ENCODE measurements at regions not wholly inside any gene's neighbourhood (a gene's known extent, or its start where the extent isn't known, plus 50 kb on each side); places are given as distances from the start of the nearest gene placed in this dataset.
"Not testable (repeated sequence)": the region's sequence is repeated elsewhere in the genome, so short reads cannot be mapped to it uniquely, and the experiment has no call there.

DNA sequence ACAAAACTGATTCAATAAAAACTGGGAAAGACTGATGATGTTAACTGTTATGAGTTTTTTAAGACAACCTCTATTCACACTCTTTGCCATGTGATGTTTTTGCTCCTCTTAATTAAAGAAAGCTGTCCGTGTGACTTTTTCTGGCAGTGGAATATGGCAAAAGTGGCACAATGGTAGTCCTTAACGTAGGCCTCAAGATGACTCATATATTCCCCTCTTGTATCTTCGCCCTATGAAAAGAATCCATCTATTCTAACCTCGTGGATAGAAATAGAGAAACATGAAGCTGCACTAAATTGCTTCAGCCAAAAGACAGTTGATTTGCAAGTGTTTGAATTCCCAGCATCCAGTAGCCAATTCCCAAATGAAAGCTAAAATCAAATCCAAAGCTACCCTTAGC is 603.8 kb upstream of the PCDH7 start:
- Histone ChIP-seq H3K9me3 (no peaks in the 10 kb centered on the region), H3K4me1 (peaks cover 3% of the 10 kb centered on the region), H3K36me3 (no peaks in the 10 kb centered on the region), H3K27ac (peak overlapping the region; percentile 48), H3K4me3 (no peak overlapping the region), H3K27me3 (no peaks in the 10 kb centered on the region)
- DNase-seq (ENCODE audit: low spot score in 2 of 2): no peak
- TF ChIP-seq EP300 (IDR thresholded peaks at IDR 0.05) (no peak), POLR2AphosphoS5 (IDR thresholded peaks at IDR 0.05) (no peak), POLR2A (IDR thresholded peaks at IDR 0.05) (no peak)
- TF ChIP-seq, protein P1, sequence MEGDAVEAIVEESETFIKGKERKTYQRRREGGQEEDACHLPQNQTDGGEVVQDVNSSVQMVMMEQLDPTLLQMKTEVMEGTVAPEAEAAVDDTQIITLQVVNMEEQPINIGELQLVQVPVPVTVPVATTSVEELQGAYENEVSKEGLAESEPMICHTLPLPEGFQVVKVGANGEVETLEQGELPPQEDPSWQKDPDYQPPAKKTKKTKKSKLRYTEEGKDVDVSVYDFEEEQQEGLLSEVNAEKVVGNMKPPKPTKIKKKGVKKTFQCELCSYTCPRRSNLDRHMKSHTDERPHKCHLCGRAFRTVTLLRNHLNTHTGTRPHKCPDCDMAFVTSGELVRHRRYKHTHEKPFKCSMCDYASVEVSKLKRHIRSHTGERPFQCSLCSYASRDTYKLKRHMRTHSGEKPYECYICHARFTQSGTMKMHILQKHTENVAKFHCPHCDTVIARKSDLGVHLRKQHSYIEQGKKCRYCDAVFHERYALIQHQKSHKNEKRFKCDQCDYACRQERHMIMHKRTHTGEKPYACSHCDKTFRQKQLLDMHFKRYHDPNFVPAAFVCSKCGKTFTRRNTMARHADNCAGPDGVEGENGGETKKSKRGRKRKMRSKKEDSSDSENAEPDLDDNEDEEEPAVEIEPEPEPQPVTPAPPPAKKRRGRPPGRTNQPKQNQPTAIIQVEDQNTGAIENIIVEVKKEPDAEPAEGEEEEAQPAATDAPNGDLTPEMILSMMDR (IDR thresholded peaks at IDR 0.05): no peak
- WGBS: 62% methylated on average over 4 of the region's 4 CpGs

DNA sequence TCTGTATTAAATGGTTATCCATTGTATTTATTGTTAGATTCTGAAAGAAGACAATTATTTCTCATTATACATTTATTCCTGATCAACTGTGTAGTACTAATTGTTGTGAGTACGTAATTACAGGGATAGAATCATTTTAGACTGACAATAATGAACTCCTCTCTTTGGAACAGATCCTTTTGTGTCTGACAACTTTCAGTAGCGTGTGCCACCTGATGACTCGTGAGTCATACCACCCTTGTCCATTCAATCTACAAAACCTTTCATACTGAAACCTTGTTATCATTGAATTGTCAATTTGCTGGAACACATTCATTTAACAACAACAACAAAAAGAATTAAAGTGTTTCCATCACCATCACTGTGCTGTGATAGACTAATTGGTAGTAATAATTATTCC is 602.7 kb upstream of the PCDH7 start:
- Histone ChIP-seq H3K4me1 (peaks cover 3% of the 10 kb centered on the region), H3K27me3 (no peaks in the 10 kb centered on the region), H3K36me3 (no peaks in the 10 kb centered on the region), H3K9me3 (no peaks in the 10 kb centered on the region), H3K27ac (no peak overlapping the region), H3K4me3 (no peak overlapping the region)
- 81% methylated on average over 3 of the region's 3 CpGs for WGBS
- DNase-seq (ENCODE audit: low spot score in 2 of 2): no peak
- TF ChIP-seq POLR2AphosphoS5 (IDR thresholded peaks at IDR 0.05) (no peak), EP300 (IDR thresholded peaks at IDR 0.05) (no peak), POLR2A (IDR thresholded peaks at IDR 0.05) (no peak)
- TF ChIP-seq, protein P1 (IDR thresholded peaks at IDR 0.05): no peak

DNA sequence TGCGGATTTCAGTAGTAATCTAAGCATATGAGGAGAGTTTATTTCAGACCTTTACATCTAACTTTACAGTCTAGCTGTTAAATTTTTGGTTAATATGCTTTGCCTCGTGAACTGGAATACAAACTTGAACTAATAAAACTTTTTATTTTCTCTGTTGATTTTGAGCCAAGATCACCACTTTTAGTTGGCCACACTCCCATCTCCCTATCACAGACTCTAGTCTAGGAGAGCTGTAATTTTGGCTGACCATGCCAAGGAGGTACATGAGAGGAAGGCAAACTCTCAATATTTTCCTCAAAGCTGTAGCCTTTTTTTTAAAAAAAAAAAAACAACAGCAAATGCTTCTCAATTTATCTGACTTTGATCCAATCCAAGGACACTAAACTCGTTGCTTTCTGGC is 597.5 kb upstream of the PCDH7 start:
- DNase-seq (ENCODE audit: low spot score in 2 of 2): no peak
- no peaks in the 10 kb centered on the region for H3K4me1 ChIP-seq
- no peaks in the 10 kb centered on the region for H3K9me3 ChIP-seq
- TF ChIP-seq POLR2A (IDR thresholded peaks at IDR 0.05) (no peak), EP300 (IDR thresholded peaks at IDR 0.05) (no peak), POLR2AphosphoS5 (IDR thresholded peaks at IDR 0.05) (no peak)
- TF ChIP-seq, protein P1 (IDR thresholded peaks at IDR 0.05): no peak
- no peak overlapping the region for H3K4me3 ChIP-seq
- H3K27me3 ChIP-seq: no peaks in the 10 kb centered on the region
- H3K27ac ChIP-seq: no peak overlapping the region
- H3K36me3 ChIP-seq: no peaks in the 10 kb centered on the region
- WGBS: 41% methylated on average over 3 of the region's 3 CpGs

DNA sequence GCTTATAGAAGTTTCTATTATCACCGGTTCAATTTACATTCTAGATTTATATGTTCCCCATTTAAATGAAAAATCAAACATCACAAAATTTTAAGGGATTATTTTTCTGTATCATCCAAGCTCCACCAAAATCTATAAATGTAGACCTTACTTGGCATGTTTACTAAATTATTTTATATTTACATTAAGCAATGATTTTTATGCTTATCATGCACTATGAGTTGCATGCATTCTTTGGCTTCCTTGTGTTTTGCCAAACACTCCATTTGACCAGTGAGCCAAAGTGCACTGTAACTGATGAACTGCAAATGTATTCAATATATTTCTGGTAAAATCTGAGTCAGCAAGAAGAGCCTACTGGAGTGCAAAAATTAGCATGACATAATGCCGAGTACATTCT is 595.5 kb upstream of the PCDH7 start:
- not testable (repeated sequence) for H3K4me3 ChIP-seq; H3K36me3 ChIP-seq; H3K9me3 ChIP-seq; DNase-seq (ENCODE audit: low spot score in 2 of 2); H3K4me1 ChIP-seq; H3K27ac ChIP-seq; H3K27me3 ChIP-seq
- 79% methylated on average over 2 of the region's 2 CpGs for WGBS

DNA sequence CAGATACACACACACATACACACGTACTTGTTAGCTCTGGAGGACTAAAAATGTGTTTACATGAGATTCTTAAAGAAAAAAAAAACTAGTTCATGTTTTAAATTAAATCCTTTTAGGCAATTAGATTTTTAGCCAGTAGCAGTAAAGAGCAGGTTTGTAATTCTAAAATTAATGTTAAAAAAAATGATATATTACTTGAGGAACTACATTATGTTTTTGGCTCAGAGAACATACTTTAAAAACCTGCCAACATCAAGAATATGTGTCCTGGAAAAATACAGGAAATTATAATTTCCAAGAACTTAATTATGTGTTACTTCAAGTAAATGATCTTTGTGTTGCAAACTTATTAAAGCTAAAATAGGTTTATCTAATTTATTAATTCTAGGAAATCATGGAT is 594.3 kb upstream of the PCDH7 start:
- Histone ChIP-seq H3K4me1 (no peaks in the 10 kb centered on the region), H3K27me3 (no peaks in the 10 kb centered on the region), H3K4me3 (no peak overlapping the region), H3K36me3 (no peaks in the 10 kb centered on the region), H3K9me3 (no peaks in the 10 kb centered on the region), H3K27ac (no peak overlapping the region)
- WGBS: 45% methylated on average over 1 of the region's 1 CpG
- TF ChIP-seq, protein P1 (IDR thresholded peaks at IDR 0.05): no peak
- TF ChIP-seq EP300 (IDR thresholded peaks at IDR 0.05) (no peak), POLR2AphosphoS5 (IDR thresholded peaks at IDR 0.05) (no peak), POLR2A (IDR thresholded peaks at IDR 0.05) (no peak)
- no peak for DNase-seq (ENCODE audit: low spot score in 2 of 2)

DNA sequence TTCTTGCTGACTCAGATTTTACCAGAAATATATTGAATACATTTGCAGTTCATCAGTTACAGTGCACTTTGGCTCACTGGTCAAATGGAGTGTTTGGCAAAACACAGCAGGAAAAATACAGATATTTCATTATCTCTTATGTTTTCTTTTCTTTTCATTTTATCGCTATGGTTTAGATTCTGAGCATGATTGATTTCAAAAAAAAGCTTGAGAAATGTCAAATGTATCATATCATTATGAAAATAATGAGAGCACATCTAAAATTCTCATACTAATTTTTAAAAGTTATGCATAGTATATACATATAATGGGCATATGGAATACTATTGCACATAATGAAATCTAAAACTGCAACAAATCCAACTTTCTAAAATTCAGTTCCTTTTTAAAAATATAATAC is 593.8 kb upstream of the PCDH7 start:
- Histone ChIP-seq H3K9me3 (no peaks in the 10 kb centered on the region), H3K36me3 (no peaks in the 10 kb centered on the region), H3K27me3 (no peaks in the 10 kb centered on the region), H3K4me1 (no peaks in the 10 kb centered on the region), H3K4me3 (no peak overlapping the region), H3K27ac (no peak overlapping the region)
- TF ChIP-seq, protein P1 (IDR thresholded peaks at IDR 0.05): no peak
- WGBS: 66% methylated on average over 1 of the region's 1 CpG
- no peak for DNase-seq (ENCODE audit: low spot score in 2 of 2)

DNA sequence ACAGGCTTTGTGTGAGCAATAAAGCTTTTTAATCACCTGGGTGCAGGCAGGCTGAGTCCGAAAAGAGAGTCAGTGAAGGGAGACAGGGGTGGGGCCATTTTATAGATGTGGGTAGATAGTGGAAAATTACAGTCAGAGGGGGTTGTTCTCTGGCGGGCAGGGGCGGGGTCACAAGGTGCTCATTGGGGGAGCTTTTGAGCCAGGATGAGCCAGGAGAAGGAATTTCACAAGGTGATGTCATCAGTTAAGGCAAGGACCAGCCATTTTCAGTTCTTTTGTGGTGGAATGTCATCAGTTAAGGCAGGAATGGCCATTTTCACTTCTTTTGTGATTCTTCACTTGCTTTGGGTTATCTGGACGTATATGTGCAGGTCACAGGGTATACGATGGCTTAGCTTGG is 571.3 kb upstream of the PCDH7 start:
- not testable (repeated sequence) for H3K4me1 ChIP-seq; H3K27ac ChIP-seq; DNase-seq (ENCODE audit: low spot score in 2 of 2); H3K27me3 ChIP-seq; H3K36me3 ChIP-seq; H3K9me3 ChIP-seq; H3K4me3 ChIP-seq
- WGBS: 82% methylated on average over 5 of the region's 5 CpGs

DNA sequence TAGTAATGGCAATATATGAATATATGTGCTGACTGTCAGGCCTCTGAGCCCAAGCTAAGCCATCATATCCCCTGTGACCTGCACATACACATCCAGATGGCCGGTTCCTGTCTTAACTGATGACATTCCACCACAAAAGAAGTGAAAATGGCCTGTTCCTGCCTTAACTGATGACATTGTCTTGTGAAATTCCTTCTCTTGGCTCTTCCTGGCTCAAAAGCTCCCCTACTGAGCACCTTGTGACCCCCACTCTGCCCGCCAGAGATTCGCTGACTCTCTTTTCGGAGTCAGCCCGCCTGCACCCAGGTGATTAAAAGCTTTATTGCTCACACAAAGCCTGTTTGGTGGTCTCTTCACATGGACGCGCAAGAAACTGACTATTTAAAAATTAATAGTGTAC is 570.6 kb upstream of the PCDH7 start:
- H3K4me1 ChIP-seq; H3K36me3 ChIP-seq; H3K27me3 ChIP-seq; H3K27ac ChIP-seq; H3K4me3 ChIP-seq; DNase-seq (ENCODE audit: low spot score in 2 of 2); H3K9me3 ChIP-seq: not testable (repeated sequence)
- 85% methylated on average over 7 of the region's 7 CpGs for WGBS

Data from suprapubic skin (tissue), 4 donors.